ENCODE measurements at regions not wholly inside any gene's neighbourhood (a gene's known extent, or its start where the extent isn't known, plus 50 kb on each side); places are given as distances from the start of the nearest gene placed in this dataset.
"Not testable (repeated sequence)": the region's sequence is repeated elsewhere in the genome, so short reads cannot be mapped to it uniquely, and the experiment has no call there.

DNA sequence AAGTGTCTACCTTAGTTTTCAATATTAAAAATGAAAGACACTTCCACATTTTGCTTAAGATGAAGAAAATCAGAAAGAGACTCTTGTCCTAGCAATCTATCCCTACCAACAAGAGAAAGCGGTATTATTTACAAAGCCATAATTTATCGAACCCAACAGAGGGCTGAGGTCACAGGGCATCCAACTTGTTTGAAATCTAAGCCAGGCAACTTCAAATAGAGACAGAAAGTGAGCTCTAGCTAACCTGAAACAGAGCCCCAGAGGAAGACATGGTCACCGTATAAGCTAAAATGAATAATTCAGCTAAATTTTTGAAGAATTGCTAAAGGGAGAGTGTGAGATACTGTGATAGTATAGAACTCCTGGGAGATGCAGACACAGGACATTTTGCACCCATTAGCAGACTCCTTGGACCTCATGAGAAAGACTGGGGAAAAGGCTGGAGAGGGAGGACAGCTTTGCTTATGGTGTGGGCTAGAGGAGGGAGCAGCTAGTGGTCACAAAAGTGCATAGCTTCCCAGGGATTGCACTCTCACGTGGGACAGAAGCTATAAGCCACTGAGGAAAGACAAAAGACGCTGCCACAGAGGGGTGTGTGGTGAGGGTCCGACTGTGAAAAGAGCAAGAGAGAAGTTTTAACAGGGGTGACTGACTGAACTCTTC, 624.2 kb upstream of the GRIN3A start:
- ATAC-seq (no peak), DNase-seq (no peak)
- H3K27me3 ChIP-seq = no peaks in the 10 kb centered on the region
- no peaks in the 10 kb centered on the region for H3K36me3 ChIP-seq
- in situ Hi-C loops (cut with MboI; ENCODE audit: low sequenced_read_pairs in 4 of 4) = no loop called here
- H3K4me3 ChIP-seq = no peak overlapping the region
- intact Hi-C loops (cut with DNase I; ENCODE audit: low total_unique reads) = no loop called here
- H3K9me3 ChIP-seq = no peaks in the 10 kb centered on the region
- TF ChIP-seq, protein P1, sequence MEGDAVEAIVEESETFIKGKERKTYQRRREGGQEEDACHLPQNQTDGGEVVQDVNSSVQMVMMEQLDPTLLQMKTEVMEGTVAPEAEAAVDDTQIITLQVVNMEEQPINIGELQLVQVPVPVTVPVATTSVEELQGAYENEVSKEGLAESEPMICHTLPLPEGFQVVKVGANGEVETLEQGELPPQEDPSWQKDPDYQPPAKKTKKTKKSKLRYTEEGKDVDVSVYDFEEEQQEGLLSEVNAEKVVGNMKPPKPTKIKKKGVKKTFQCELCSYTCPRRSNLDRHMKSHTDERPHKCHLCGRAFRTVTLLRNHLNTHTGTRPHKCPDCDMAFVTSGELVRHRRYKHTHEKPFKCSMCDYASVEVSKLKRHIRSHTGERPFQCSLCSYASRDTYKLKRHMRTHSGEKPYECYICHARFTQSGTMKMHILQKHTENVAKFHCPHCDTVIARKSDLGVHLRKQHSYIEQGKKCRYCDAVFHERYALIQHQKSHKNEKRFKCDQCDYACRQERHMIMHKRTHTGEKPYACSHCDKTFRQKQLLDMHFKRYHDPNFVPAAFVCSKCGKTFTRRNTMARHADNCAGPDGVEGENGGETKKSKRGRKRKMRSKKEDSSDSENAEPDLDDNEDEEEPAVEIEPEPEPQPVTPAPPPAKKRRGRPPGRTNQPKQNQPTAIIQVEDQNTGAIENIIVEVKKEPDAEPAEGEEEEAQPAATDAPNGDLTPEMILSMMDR (IDR thresholded peaks at IDR 0.05 in 4 of 5, conservative IDR thresholded peaks at IDR 0.05 in 1 of 5) = no peak
- no peak for TF ChIP-seq POLR2A (IDR thresholded peaks at IDR 0.05)
- no peak overlapping the region for H3K27ac ChIP-seq
- H3K4me1 ChIP-seq = no peaks in the 10 kb centered on the region

DNA sequence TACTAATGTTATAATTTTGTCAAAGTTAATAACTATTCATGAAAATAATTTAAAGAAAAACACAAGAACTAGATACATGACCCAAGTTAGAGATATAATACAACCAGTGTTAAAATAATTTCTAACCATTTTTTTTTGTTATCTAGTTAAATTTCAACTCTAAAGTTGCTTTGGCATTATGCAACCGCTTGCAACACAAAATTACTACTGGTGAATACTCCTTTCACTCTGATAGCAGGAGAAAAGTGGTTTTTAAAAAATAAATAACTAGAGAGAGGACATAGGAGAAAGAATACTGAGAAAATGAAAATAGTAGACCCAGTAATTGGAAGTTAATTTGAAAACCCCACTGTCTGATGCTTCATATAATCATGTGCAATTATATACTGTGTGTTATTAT, 622.4 kb upstream of the GRIN3A start:
- Histone ChIP-seq H3K9me3 (no peaks in the 10 kb centered on the region), H3K27me3 (no peaks in the 10 kb centered on the region), H3K27ac (no peak overlapping the region), H3K4me1 (no peaks in the 10 kb centered on the region), H3K4me3 (no peak overlapping the region), H3K36me3 (no peaks in the 10 kb centered on the region)
- no peak for ATAC-seq
- DNase-seq = no peak
- in situ Hi-C loops (cut with MboI; ENCODE audit: low sequenced_read_pairs in 4 of 4) = no loop called here
- intact Hi-C loops (cut with DNase I; ENCODE audit: low total_unique reads) = no loop called here
- TF ChIP-seq, protein P1 (IDR thresholded peaks at IDR 0.05 in 4 of 5, conservative IDR thresholded peaks at IDR 0.05 in 1 of 5) = no peak
- TF ChIP-seq POLR2A (IDR thresholded peaks at IDR 0.05) = no peak

DNA sequence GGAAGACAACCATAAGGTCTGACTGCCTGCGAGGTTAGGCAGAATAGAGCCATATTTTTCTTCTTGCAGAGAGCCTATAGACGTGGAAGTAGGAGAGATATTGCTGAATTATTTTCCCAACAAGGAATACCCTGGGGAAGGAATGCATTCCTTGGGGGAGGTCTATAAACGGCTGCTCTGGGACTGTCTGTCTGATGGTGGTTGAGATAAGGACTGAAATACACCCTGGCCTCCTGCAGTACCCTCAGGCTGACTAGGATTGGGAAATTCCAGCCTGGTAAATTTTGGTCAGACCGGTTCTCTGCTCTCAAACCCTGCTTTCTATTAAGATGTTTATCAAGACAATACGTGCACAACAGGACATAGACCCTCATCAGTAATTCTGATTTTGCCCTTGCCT, 617.5 kb upstream of the GRIN3A start:
- TF ChIP-seq POLR2A (IDR thresholded peaks at IDR 0.05) = no peak
- TF ChIP-seq, protein P1 (IDR thresholded peaks at IDR 0.05 in 4 of 5, conservative IDR thresholded peaks at IDR 0.05 in 1 of 5) = no peak
- Histone ChIP-seq H3K27ac (no peak overlapping the region), H3K36me3 (no peaks in the 10 kb centered on the region), H3K4me3 (no peak overlapping the region), H3K4me1 (no peaks in the 10 kb centered on the region), H3K27me3 (no peaks in the 10 kb centered on the region), H3K9me3 (no peaks in the 10 kb centered on the region)
- intact Hi-C loops (cut with DNase I; ENCODE audit: low total_unique reads) = no loop called here
- DNase-seq (no peak), ATAC-seq (no peak)
- in situ Hi-C loops (cut with MboI; ENCODE audit: low sequenced_read_pairs in 4 of 4) = no loop called here

DNA sequence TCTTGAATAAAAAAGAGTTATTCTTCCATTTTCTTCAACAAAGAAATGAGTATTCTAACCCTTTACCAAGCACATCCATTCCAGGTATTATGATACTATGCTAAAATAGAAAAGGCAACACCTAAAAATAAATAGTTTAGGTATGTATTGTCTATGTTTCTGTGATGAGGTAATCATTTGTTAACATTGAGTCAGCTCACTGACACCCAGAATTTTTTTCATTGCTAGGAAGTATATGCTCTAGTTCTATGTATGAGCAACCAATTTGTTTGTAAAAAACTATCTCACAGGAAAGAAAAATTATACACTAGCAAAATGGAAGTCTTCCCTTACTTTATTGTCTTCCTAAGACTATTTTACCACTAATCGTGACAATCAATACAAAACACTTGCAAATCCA, 615.6 kb upstream of the GRIN3A start:
- H3K27me3 ChIP-seq = no peaks in the 10 kb centered on the region
- ATAC-seq (no peak), DNase-seq (no peak)
- H3K9me3 ChIP-seq = no peaks in the 10 kb centered on the region
- H3K4me1 ChIP-seq = no peaks in the 10 kb centered on the region
- in situ Hi-C loops (cut with MboI; ENCODE audit: low sequenced_read_pairs in 4 of 4) = no loop called here
- H3K27ac ChIP-seq = no peak overlapping the region
- TF ChIP-seq POLR2A (IDR thresholded peaks at IDR 0.05) = no peak
- TF ChIP-seq, protein P1 (IDR thresholded peaks at IDR 0.05 in 4 of 5, conservative IDR thresholded peaks at IDR 0.05 in 1 of 5) = no peak
- H3K4me3 ChIP-seq = no peak overlapping the region
- no peaks in the 10 kb centered on the region for H3K36me3 ChIP-seq
- intact Hi-C loops (cut with DNase I; ENCODE audit: low total_unique reads) = no loop called here

DNA sequence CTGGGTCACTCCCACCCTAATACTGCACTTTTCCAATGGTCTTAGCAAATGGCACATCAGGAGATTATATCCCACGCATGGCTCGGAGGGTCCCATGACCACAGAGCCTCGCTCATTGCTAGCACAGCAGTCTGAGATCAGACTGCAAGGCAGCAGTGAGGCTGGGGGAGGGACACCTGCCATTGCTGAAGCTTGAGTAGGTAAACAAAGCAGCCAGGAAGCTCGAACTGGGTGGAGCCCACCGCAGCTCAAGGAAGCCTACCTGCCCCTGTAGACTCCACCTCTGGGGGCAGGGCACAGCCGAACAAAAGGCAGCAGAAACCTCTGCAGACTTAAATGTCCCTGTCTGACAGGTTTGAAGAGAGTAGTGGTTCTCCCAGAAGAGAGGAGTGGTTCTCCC, 599.0 kb upstream of the GRIN3A start:
- H3K4me1 ChIP-seq; H3K4me3 ChIP-seq; H3K9me3 ChIP-seq; H3K27ac ChIP-seq; in situ Hi-C loops (cut with MboI; ENCODE audit: low sequenced_read_pairs in 4 of 4); intact Hi-C loops (cut with DNase I; ENCODE audit: low total_unique reads); DNase-seq; H3K36me3 ChIP-seq; ATAC-seq; H3K27me3 ChIP-seq: not testable (repeated sequence)
